PFSK-1 (cell line): ENCODE measurements at regions not wholly inside any gene's neighbourhood (a gene's known extent, or its start where the extent isn't known, plus 50 kb on each side); places are given as distances from the start of the nearest gene placed in this dataset.

Experiments used
- FOXP2 ChIP-seq: optimal IDR thresholded peaks from 2 replicates; pipeline ENCODE3; 2011; ENCODE audit warnings: borderline replicate concordance, control low read depth, inconsistent platforms; ENCODE audit not compliant: insufficient read depth; ENCODE audit errors: extremely low read length, extremely low read depth
- POLR2AphosphoS5 ChIP-seq: IDR thresholded peaks from 2 replicates; pipeline ENCODE4 v1.6.1; 2012; ENCODE audit warnings: low read depth, mild to moderate bottlenecking, control low read depth, low read length, moderate library complexity
- REST ChIP-seq, 2 experiments: IDR thresholded peaks; 2 replicates each; pipeline versions ENCODE4 v1.6.1 to v1.8.0; 2011 to 2012; ENCODE audit warnings: low read depth in 2 of 2, low read length in 2 of 2, control low read depth in 1 of 2, inconsistent platforms in 1 of 2, mild to moderate bottlenecking in 1 of 2, moderate library complexity in 1 of 2; ENCODE audit not compliant: insufficient read depth in 1 of 2
- SIN3A ChIP-seq: IDR thresholded peaks from 2 replicates; pipeline ENCODE4 v1.6.1; 2012; ENCODE audit warnings: mild to moderate bottlenecking, low read length, moderate library complexity, borderline replicate concordance; ENCODE audit not compliant: insufficient read depth
- TAF1 ChIP-seq: IDR thresholded peaks from 2 replicates; pipeline ENCODE4 v1.6.1; 2012; ENCODE audit warnings: low read length, control low read depth, borderline replicate concordance; ENCODE audit not compliant: insufficient read depth

GRCh38 chr12:19726122-19726521 lies 286.8 kb downstream of the AEBP2 start:
- TF ChIP-seq FOXP2 = no peak
- no peak for TF ChIP-seq REST (IDR thresholded peaks at IDR 0.05; ENCODE audit: insufficient read depth in 1 of 2, low read depth in 2 of 2, low read length in 2 of 2)
- no peak for TF ChIP-seq TAF1
- no peak for TF ChIP-seq SIN3A
- no peak for TF ChIP-seq POLR2AphosphoS5

- TF ChIP-seq FOXP2 = no peak
- TF ChIP-seq POLR2AphosphoS5 = no peak
- TF ChIP-seq TAF1 = no peak
- TF ChIP-seq REST (IDR thresholded peaks at IDR 0.05; ENCODE audit: insufficient read depth in 1 of 2, low read depth in 2 of 2, low read length in 2 of 2) = no peak
- no peak for TF ChIP-seq SIN3A
These were observed 287.3 kb downstream of the AEBP2 start for GRCh38 chr12:19726592-19726991.

GRCh38 chr12:19737019-19737418 lies 297.7 kb downstream of the AEBP2 start:
- TF ChIP-seq SIN3A (no peak), POLR2AphosphoS5 (no peak), REST (IDR thresholded peaks at IDR 0.05; ENCODE audit: insufficient read depth in 1 of 2, low read depth in 2 of 2, low read length in 2 of 2) (no peak), TAF1 (no peak), FOXP2 (no peak)

GRCh38 chr12:19739195-19739776 lies 300.0 kb downstream of the AEBP2 start:
- no peak for TF ChIP-seq FOXP2
- TF ChIP-seq REST (IDR thresholded peaks at IDR 0.05; ENCODE audit: insufficient read depth in 1 of 2, low read depth in 2 of 2, low read length in 2 of 2) = no peak
- TF ChIP-seq POLR2AphosphoS5 = no peak
- TF ChIP-seq TAF1 = no peak
- TF ChIP-seq SIN3A = no peak
